GM12878 (cell line): ENCODE measurements at regions not wholly inside any gene's neighbourhood (a gene's known extent, or its start where the extent isn't known, plus 50 kb on each side); places are given as distances from the start of the nearest gene placed in this dataset.

Experiments used
- ATAC-seq: fragments of 200-7000 bp; cut with Tn5 transposase; 3 replicates; pipeline ENCODE4 v1.9.1; 2020; ENCODE audit warnings: mild to moderate bottlenecking, moderate library complexity
- BruUV-seq: library from RNA; stranded (reverse); fragments of 400-500 nt; replicated peaks from 2 replicates; lab custom pipeline; 2021; lab: Mats Ljungman, UMichigan
- CTCF ChIA-PET: fragments of 300-600 bp; sonication (Branson Sonifier 250); formaldehyde crosslinking; extraction: SDS; loops from one replicate; lab custom pipeline; 2021; ENCODE audit warnings: inconsistent platforms; lab: Yijun Ruan, JAX
- POLR2A ChIA-PET: fragments of 350-600 bp; formaldehyde crosslinking; extraction: SDS; loops from one replicate; lab custom pipeline; 2021; ENCODE audit warnings: inconsistent platforms; lab: Charles Lee
- RAD21 ChIA-PET: fragments of 300-600 bp; sonication (Branson Sonifier 250); formaldehyde crosslinking; loops from one replicate; lab custom pipeline; 2023; ENCODE audit warnings: antibody characterized with exemption; ENCODE audit not compliant: unreplicated experiment; lab: Charles Lee
- SMC1A ChIA-PET: fragments of 300-600 bp; sonication (Branson Sonifier 250); formaldehyde crosslinking; loops from one replicate; lab custom pipeline; 2023; ENCODE audit not compliant: unreplicated experiment, uncharacterized antibody; lab: Charles Lee
- DNase-seq: peaks from one replicate; pipeline ENCODE4 v3.0.0-alpha.2; 2011; ENCODE audit warnings: low read depth, low spot score
- FAIRE-seq: peaks from 3 replicates; lab custom pipeline; 2011; peaks lifted over from hg19 to GRCh38; lab: Jason Lieb, UNC
- H2AFZ ChIP-seq: 2 replicates; pipeline ENCODE4 v1.6.0; 2011; ENCODE audit warnings: low read depth, low read length, control low read depth; ENCODE audit not compliant: control insufficient read depth
- H3K27ac ChIP-seq: 2 replicates; pipeline ENCODE4 v1.5.1; 2011; ENCODE audit warnings: control low read depth; ENCODE audit not compliant: control insufficient read depth, insufficient read depth
- H3K27me3 ChIP-seq, 2 experiments: replicated peaks in 1 of 2; 2 replicates each; pipeline versions ENCODE4 v1.6.0 to v1.6.1; 2011; ENCODE audit warnings: low read length in 1 of 2; ENCODE audit not compliant: control insufficient read depth in 2 of 2, insufficient read depth in 2 of 2
- H3K36me3 ChIP-seq, 2 experiments: 2 replicates each; pipeline ENCODE4 v1.5.1; 2011; ENCODE audit warnings: low read length in 1 of 2; ENCODE audit not compliant: control insufficient read depth in 2 of 2, insufficient read depth in 2 of 2
- H3K4me1 ChIP-seq: 2 replicates; pipeline ENCODE4 v1.6.1; 2011; ENCODE audit warnings: mild to moderate bottlenecking, low read length, moderate library complexity, mixed read lengths; ENCODE audit not compliant: control insufficient read depth, insufficient read depth
- H3K4me2 ChIP-seq: 2 replicates; pipeline ENCODE4 v1.6.0; 2011; ENCODE audit warnings: control low read depth; ENCODE audit not compliant: control insufficient read depth, insufficient read depth
- H3K4me3 ChIP-seq: fragments of 200-600 bp; sonication (generic); 2 replicates; pipeline ENCODE4 v1.5.1; 2016
- H3K79me2 ChIP-seq: 2 replicates; pipeline ENCODE4 v1.6.0; 2011; ENCODE audit warnings: low read length; ENCODE audit not compliant: control insufficient read depth, insufficient read depth
- H3K9ac ChIP-seq: 2 replicates; pipeline ENCODE4 v1.8.0; 2011; ENCODE audit warnings: low read length, control low read depth, mixed read lengths; ENCODE audit not compliant: control insufficient read depth, insufficient read depth
- H3K9me3 ChIP-seq: replicated peaks from 3 replicates; pipeline ENCODE4 v1.5.1; 2011; ENCODE audit warnings: mild to moderate bottlenecking, low read length; ENCODE audit not compliant: control insufficient read depth, insufficient read depth
- H4K20me1 ChIP-seq: 2 replicates; pipeline ENCODE4 v1.6.0; 2011; ENCODE audit not compliant: control insufficient read depth, insufficient read depth
- CUX1 ChIP-seq: IDR thresholded peaks from 2 replicates; pipeline ENCODE4 v1.6.1; 2012; ENCODE audit warnings: improper control_type of control experiment, low read depth, low read length; ENCODE audit not compliant: insufficient replicate concordance
- E2F8 ChIP-seq: fragments of 450-650 bp; IDR thresholded peaks from 2 replicates; pipeline ENCODE4 v1.6.1; 2018; ENCODE audit warnings: mild to moderate bottlenecking, low read depth, moderate library complexity; ENCODE audit not compliant: partially characterized antibody
- KDM1A ChIP-seq: fragments of 200-600 bp; sonication (generic); IDR thresholded peaks from 2 replicates; pipeline ENCODE4 v1.6.1; 2016; ENCODE audit warnings: borderline replicate concordance
- SIX5 ChIP-seq: IDR thresholded peaks from 2 replicates; pipeline ENCODE4 v1.6.1; 2011; ENCODE audit warnings: mild to moderate bottlenecking, low read depth, low read length, moderate library complexity; ENCODE audit not compliant: severe bottlenecking
- SMARCA5 ChIP-seq: fragments of 450-650 bp; IDR thresholded peaks from 2 replicates; pipeline ENCODE4 v1.6.1; 2017; ENCODE audit warnings: mild to moderate bottlenecking
- WGBS: methylation state at CpG from one replicate; pipeline ENCODE4 v1.1.6; 2016; ENCODE audit warnings: low lambda C conversion rate; ENCODE audit not compliant: insufficient replicate concordance, insufficient coverage; ENCODE audit errors: missing lambda C conversion rate; 5-methylcytosine and 5-hydroxymethylcytosine counted together
- in situ Hi-C: fragments of 300-500 bp; cut with MboI; formaldehyde crosslinking; loops from 9 replicates; pipeline ENCODE4 v1.14.3; 2018; ENCODE audit warnings: mixed read lengths
- intact Hi-C: fragments of 100-400 bp; cut with micrococcal nuclease; formaldehyde crosslinking; loops from one replicate; pipeline ENCODE4 v1.14.2; 2022; ENCODE audit not compliant: unreplicated experiment
- TF ChIP-seq, protein P1 (sequence below): fragments of 450-650 bp; formaldehyde crosslinking; IDR thresholded peaks from 2 replicates; pipeline ENCODE4 v1.4.0; 2020; ENCODE audit warnings: mild to moderate bottlenecking, moderate library complexity

- POLR2A ChIA-PET = no interaction called here
- no TSS peak for BruUV-seq
These were observed 787.7 kb downstream of the CDH18 start for GRCh38 chr5:19200251-19200650.

More at GRCh38 chr5:19200251-19200650, 787.7 kb downstream of the CDH18 start:
- no peaks in the 10 kb centered on the region for H3K9me3 ChIP-seq
- no peak for DNase-seq
- SMC1A ChIA-PET = interaction anchor here (0.7 kb wide), 1 partner anchor 34 kb away, joined by 3 read pairs; no protein-coding TSS in a partner anchor
- H4K20me1 ChIP-seq = no peaks in the 10 kb centered on the region
- no peak overlapping the region for H3K4me2 ChIP-seq
- TF ChIP-seq E2F8 = no peak
- no peak for TF ChIP-seq SMARCA5
- TF ChIP-seq CUX1 = no peak
- no peak for TF ChIP-seq KDM1A
- TF ChIP-seq, protein P1, sequence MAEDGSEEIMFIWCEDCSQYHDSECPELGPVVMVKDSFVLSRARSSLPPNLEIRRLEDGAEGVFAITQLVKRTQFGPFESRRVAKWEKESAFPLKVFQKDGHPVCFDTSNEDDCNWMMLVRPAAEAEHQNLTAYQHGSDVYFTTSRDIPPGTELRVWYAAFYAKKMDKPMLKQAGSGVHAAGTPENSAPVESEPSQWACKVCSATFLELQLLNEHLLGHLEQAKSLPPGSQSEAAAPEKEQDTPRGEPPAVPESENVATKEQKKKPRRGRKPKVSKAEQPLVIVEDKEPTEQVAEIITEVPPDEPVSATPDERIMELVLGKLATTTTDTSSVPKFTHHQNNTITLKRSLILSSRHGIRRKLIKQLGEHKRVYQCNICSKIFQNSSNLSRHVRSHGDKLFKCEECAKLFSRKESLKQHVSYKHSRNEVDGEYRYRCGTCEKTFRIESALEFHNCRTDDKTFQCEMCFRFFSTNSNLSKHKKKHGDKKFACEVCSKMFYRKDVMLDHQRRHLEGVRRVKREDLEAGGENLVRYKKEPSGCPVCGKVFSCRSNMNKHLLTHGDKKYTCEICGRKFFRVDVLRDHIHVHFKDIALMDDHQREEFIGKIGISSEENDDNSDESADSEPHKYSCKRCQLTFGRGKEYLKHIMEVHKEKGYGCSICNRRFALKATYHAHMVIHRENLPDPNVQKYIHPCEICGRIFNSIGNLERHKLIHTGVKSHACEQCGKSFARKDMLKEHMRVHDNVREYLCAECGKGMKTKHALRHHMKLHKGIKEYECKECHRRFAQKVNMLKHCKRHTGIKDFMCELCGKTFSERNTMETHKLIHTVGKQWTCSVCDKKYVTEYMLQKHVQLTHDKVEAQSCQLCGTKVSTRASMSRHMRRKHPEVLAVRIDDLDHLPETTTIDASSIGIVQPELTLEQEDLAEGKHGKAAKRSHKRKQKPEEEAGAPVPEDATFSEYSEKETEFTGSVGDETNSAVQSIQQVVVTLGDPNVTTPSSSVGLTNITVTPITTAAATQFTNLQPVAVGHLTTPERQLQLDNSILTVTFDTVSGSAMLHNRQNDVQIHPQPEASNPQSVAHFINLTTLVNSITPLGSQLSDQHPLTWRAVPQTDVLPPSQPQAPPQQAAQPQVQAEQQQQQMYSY (CRISPR knock-in tag) = no peak
- no peak for TF ChIP-seq SIX5
- CTCF ChIA-PET = no interaction called here
- no peaks in the 10 kb centered on the region for H3K79me2 ChIP-seq
- H3K4me3 ChIP-seq = no peak overlapping the region
- WGBS = 46% methylated on average over 6 of the region's 6 CpGs
- FAIRE-seq = no peak
- no peak for ATAC-seq
- H3K27ac ChIP-seq = no peak overlapping the region
- H3K9ac ChIP-seq = no peak overlapping the region
- H2AFZ ChIP-seq = no peak overlapping the region
- no peaks in the 10 kb centered on the region for H3K4me1 ChIP-seq
- intact Hi-C loops = no loop called here
- in situ Hi-C loops = no loop called here
- H3K36me3 ChIP-seq = no peaks in the 10 kb centered on the region
- RAD21 ChIA-PET = no interaction called here
- H3K27me3 ChIP-seq = no peaks in the 10 kb centered on the region
